C4-2B (cell line): ENCODE measurements at regions not wholly inside any gene's neighbourhood (a gene's known extent, or its start where the extent isn't known, plus 50 kb on each side); places are given as distances from the start of the nearest gene placed in this dataset.

Experiments used
- ZFX ChIP-seq: fragments of 450-650 bp; IDR thresholded peaks from 2 replicates; pipeline ENCODE4 v1.6.1; 2017
- TF ChIP-seq, protein P1 (sequence below): fragments of 450-650 bp; conservative IDR thresholded peaks from 2 replicates; pipeline ENCODE4 v1.5.1; 2017; ENCODE audit warnings: mild to moderate bottlenecking

DNA sequence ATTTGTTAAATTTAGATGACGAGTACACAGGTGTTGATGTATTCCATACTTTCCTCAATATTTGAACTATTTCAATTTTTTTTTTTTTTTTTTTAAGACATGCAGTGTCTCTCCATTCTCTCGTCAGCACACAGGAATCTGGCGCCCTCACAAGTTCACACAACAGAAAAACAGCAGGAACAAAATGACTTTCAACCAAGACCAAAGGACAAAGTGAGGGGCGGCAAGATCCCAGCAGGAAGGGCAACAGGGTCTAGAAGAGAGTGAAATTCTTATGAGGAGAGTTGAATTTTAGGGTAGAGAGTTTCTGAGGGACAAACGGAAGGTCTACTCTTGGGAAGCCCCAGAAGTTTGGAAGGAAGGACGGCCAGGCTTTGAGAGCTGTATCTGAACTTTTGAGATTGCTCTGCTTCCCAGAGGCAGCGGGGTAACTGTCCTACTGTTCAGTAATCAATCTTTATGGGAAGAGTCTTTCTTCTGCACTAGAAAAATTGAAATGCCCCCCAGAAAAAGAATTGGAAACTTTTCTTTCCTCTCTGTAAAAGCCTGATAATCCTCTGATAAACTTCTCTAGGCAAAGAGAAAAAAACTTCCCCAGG lies 760.2 kb downstream of the RAB28 start:
- TF ChIP-seq, protein P1, sequence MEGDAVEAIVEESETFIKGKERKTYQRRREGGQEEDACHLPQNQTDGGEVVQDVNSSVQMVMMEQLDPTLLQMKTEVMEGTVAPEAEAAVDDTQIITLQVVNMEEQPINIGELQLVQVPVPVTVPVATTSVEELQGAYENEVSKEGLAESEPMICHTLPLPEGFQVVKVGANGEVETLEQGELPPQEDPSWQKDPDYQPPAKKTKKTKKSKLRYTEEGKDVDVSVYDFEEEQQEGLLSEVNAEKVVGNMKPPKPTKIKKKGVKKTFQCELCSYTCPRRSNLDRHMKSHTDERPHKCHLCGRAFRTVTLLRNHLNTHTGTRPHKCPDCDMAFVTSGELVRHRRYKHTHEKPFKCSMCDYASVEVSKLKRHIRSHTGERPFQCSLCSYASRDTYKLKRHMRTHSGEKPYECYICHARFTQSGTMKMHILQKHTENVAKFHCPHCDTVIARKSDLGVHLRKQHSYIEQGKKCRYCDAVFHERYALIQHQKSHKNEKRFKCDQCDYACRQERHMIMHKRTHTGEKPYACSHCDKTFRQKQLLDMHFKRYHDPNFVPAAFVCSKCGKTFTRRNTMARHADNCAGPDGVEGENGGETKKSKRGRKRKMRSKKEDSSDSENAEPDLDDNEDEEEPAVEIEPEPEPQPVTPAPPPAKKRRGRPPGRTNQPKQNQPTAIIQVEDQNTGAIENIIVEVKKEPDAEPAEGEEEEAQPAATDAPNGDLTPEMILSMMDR = no peak
- TF ChIP-seq ZFX = no peak
